Upper lobe of right lung (tissue), 1 donor: ENCODE measurements at regions not wholly inside any gene's neighbourhood (a gene's known extent, or its start where the extent isn't known, plus 50 kb on each side); places are given as distances from the start of the nearest gene placed in this dataset.

Experiments used
- ATAC-seq: fragments of 200-7000 bp; cut with Tn5 transposase; one replicate; pipeline ENCODE4 v1.9.1; 2020; ENCODE audit warnings: mild to moderate bottlenecking, moderate library complexity
- DNase-seq: peaks from one replicate; pipeline ENCODE4 v3.0.0-alpha.2; 2020
- H3K27ac ChIP-seq: fragments of 200-600 bp; one replicate; pipeline ENCODE4 v1.8.0; 2022
- H3K27me3 ChIP-seq: fragments of 200-600 bp; one replicate; pipeline ENCODE4 v1.8.0; 2022; ENCODE audit warnings: mild to moderate bottlenecking
- H3K36me3 ChIP-seq: fragments of 200-600 bp; one replicate; pipeline ENCODE4 v1.8.0; 2022
- H3K4me1 ChIP-seq: fragments of 200-600 bp; one replicate; pipeline ENCODE4 v1.8.0; 2022
- H3K4me3 ChIP-seq: fragments of 200-600 bp; one replicate; pipeline ENCODE4 v1.8.0; 2022; ENCODE audit warnings: mild to moderate bottlenecking
- H3K9me3 ChIP-seq: fragments of 200-600 bp; one replicate; pipeline ENCODE4 v1.8.0; 2022
- CTCF ChIP-seq: fragments of 200-600 bp; IDR thresholded peaks from one replicate; pipeline ENCODE4 v1.8.0; 2022; ENCODE audit warnings: antibody characterized with exemption
- intact Hi-C: fragments of 100-400 bp; cut with DNase I; formaldehyde crosslinking; loops from one replicate; pipeline ENCODE4 v1.11.0; 2022
- donor health status: DM: no; HTN: yes; CAD: no; lungs with severe emphysema.

DNA sequence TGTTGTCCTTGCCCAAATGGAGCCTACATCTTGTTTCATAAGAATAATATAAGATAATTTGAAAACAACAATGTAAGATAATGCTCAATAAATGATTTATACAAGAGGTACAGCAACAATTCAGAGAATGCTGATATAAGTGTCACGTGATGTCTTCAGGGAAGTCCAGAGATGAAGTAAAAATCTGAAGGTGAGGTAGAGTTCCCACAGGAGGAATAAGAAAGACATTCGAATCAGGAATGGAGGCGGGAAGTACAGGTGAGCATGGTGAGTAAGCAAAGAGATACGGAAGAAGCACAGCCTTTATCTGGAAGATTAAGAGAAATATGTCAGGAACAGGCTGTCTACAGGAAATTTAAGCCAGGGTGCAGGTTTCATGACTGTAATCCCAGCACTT, 165.9 kb upstream of the MARCKS start:
- H3K27ac ChIP-seq, result no peak overlapping the region
- H3K4me1 ChIP-seq, result no peaks in the 10 kb centered on the region
- H3K27me3 ChIP-seq, result no peaks in the 10 kb centered on the region
- H3K36me3 ChIP-seq, result no peaks in the 10 kb centered on the region
- ATAC-seq, result no peak
- intact Hi-C loops, result no loop called here
- H3K4me3 ChIP-seq, result no peak overlapping the region
- no peaks in the 10 kb centered on the region for H3K9me3 ChIP-seq
- no peak for TF ChIP-seq CTCF
- DNase-seq, result no peak

- Histone ChIP-seq H3K4me1 (no peaks in the 10 kb centered on the region), H3K9me3 (no peaks in the 10 kb centered on the region), H3K4me3 (no peak overlapping the region), H3K36me3 (no peaks in the 10 kb centered on the region), H3K27ac (no peak overlapping the region), H3K27me3 (no peaks in the 10 kb centered on the region)
- ATAC-seq, result no peak
- TF ChIP-seq CTCF, result no peak
- intact Hi-C loops, result no loop called here
- DNase-seq, result no peak
These were observed 163.3 kb upstream of the MARCKS start for GRCh38 chr6:113693851-113694250.

- Histone ChIP-seq H3K4me1 (no peaks in the 10 kb centered on the region), H3K36me3 (no peaks in the 10 kb centered on the region), H3K27ac (no peak overlapping the region), H3K9me3 (no peaks in the 10 kb centered on the region), H3K4me3 (no peak overlapping the region), H3K27me3 (no peaks in the 10 kb centered on the region)
- ATAC-seq, result no peak
- no peak for TF ChIP-seq CTCF
- no peak for DNase-seq
- intact Hi-C loops, result no loop called here
These were observed 162.7 kb upstream of the MARCKS start for GRCh38 chr6:113694278-113695077.

DNA sequence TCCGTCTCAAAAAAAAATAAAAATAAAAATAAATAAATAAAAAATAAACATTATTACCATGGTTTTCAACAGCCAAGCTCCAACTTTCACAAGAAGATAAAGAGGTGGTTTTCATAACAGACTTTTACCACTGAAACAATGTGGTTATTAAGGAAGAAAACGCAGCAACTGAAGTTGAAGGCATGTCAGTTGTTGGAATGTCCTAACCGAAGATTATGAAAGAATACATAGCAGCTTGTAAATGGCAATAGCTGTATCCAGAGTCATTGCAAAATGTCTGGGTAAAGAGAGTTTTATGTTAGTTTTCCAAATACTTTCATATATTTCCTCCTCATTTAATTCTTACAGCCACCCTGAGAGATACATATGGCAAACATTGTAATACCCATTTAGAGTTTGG, 161.6 kb upstream of the MARCKS start:
- H3K36me3 ChIP-seq, result no peaks in the 10 kb centered on the region
- no peak for ATAC-seq
- H3K4me3 ChIP-seq, result no peak overlapping the region
- no peak for TF ChIP-seq CTCF
- H3K27me3 ChIP-seq, result no peaks in the 10 kb centered on the region
- DNase-seq, result no peak
- H3K27ac ChIP-seq, result no peak overlapping the region
- H3K4me1 ChIP-seq, result no peaks in the 10 kb centered on the region
- H3K9me3 ChIP-seq, result no peaks in the 10 kb centered on the region
- intact Hi-C loops, result no loop called here

GRCh38 chr6:113696960-113697359, 160.2 kb upstream of the MARCKS start:
- ATAC-seq (peak; percentile 9), DNase-seq (no peak)
- Histone ChIP-seq H3K4me3 (no peak overlapping the region), H3K9me3 (no peaks in the 10 kb centered on the region), H3K4me1 (no peaks in the 10 kb centered on the region), H3K27ac (no peak overlapping the region), H3K36me3 (no peaks in the 10 kb centered on the region), H3K27me3 (no peaks in the 10 kb centered on the region)
- intact Hi-C loops, result no loop called here
- TF ChIP-seq CTCF, result no peak
